ENCODE measurements at regions not wholly inside any gene's neighbourhood (a gene's known extent, or its start where the extent isn't known, plus 50 kb on each side); places are given as distances from the start of the nearest gene placed in this dataset.

DNA sequence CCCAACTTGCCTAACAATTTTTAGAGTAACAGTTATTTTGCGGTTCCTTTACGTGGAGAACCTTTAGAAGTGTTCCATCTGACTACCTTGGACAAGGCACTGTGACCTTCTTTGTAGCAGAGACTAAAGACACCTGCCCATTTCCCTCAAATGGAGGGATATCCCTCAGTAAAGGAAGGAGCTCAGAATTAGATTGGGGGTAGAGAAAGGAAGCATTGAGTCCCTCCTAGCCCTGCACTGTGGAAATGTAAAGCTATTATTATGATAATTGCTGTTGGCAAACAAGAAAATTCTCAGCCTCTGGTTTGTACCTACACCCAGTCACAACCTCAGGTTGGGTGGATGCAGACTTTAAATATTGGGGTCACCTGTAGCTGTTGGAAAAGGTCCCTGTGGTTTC lies 72.6 kb upstream of the MACF1 start:
- TF ChIP-seq, protein P1, sequence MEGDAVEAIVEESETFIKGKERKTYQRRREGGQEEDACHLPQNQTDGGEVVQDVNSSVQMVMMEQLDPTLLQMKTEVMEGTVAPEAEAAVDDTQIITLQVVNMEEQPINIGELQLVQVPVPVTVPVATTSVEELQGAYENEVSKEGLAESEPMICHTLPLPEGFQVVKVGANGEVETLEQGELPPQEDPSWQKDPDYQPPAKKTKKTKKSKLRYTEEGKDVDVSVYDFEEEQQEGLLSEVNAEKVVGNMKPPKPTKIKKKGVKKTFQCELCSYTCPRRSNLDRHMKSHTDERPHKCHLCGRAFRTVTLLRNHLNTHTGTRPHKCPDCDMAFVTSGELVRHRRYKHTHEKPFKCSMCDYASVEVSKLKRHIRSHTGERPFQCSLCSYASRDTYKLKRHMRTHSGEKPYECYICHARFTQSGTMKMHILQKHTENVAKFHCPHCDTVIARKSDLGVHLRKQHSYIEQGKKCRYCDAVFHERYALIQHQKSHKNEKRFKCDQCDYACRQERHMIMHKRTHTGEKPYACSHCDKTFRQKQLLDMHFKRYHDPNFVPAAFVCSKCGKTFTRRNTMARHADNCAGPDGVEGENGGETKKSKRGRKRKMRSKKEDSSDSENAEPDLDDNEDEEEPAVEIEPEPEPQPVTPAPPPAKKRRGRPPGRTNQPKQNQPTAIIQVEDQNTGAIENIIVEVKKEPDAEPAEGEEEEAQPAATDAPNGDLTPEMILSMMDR (IDR thresholded peaks at IDR 0.05 in 4 of 5, conservative IDR thresholded peaks at IDR 0.05 in 1 of 5) = no peak
- TF ChIP-seq POLR2A (IDR thresholded peaks at IDR 0.05) = no peak
